Adrenal gland (tissue), 5 donors: ENCODE measurements at regions not wholly inside any gene's neighbourhood (a gene's known extent, or its start where the extent isn't known, plus 50 kb on each side); places are given as distances from the start of the nearest gene placed in this dataset.

Source experiments
- CTCF ChIP-seq, 6 experiments: fragments of 450-650 bp in 4 of 6; fragments of 200-600 bp in 2 of 6; sonication (generic) in 1 of 6; IDR thresholded peaks; 1 replicate in 5 of 6; 2 replicates in 1 of 6; pipeline versions ENCODE4 v1.5.1 to v1.8.0; 2016 to 2021; ENCODE audit warnings: antibody characterized with exemption in 6 of 6, mild to moderate bottlenecking in 2 of 6, moderate library complexity in 1 of 6
- POLR2A ChIP-seq, 2 donors: fragments of 450-650 bp; IDR thresholded peaks; one replicate each; pipeline ENCODE4 v1.6.1; 2017; ENCODE audit warnings: antibody characterized with exemption in 2 of 2, mild to moderate bottlenecking in 2 of 2, moderate library complexity in 1 of 2
- donor health status: DM: no; HTN: no; CAD: no.

GRCh38 chr18:73279498-73279897, 411.7 kb upstream of the NETO1 start:
- no peak for TF ChIP-seq CTCF (IDR thresholded peaks at IDR 0.05)
- TF ChIP-seq POLR2A (IDR thresholded peaks at IDR 0.05), result no peak
